ENCODE measurements at regions not wholly inside any gene's neighbourhood (a gene's known extent, or its start where the extent isn't known, plus 50 kb on each side); places are given as distances from the start of the nearest gene placed in this dataset.

DNA sequence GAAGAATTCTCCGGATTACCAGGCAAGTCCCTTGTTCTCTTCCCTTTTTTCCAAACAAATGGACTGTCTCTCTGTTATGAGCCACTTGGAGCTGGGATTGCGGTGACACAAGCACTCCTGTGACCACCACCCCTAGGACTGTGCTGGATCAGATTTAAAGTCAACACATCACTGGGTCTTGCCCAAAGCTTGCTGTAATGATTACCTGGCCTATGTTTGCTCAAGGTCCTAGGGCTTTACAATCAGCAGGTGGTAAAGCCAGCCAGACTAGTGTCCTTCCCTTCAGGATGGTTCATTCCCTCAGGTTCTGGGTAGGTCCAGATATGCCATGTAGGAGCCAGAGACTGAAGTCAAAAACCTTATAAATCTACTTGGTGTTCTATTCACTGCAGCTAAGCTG is 144.7 kb downstream of the COX18 start:
- H3K4me1 ChIP-seq (ENCODE audit: insufficient read depth), result no peaks in the 10 kb centered on the region
- no peak overlapping the region for H3K4me2 ChIP-seq (ENCODE audit: unreplicated experiment)
- H3F3A ChIP-seq (ENCODE audit: insufficient read depth), result no peaks in the 10 kb centered on the region
- no peaks in the 10 kb centered on the region for H3K9me2 ChIP-seq (ENCODE audit: insufficient read depth)
- H3K79me2 ChIP-seq (ENCODE audit: insufficient read depth), result no peaks in the 10 kb centered on the region
- no peak overlapping the region for H3K9ac ChIP-seq
- DNase-seq, result no peak
- no peak overlapping the region for H3K4me3 ChIP-seq
- TF ChIP-seq EZH2phosphoT487 (IDR thresholded peaks at IDR 0.05; ENCODE audit: insufficient read depth, low read depth), result no peak
- no peak for TF ChIP-seq EZH2 (IDR thresholded peaks at IDR 0.05; ENCODE audit: insufficient read depth, poor library complexity, severe bottlenecking)
- H3K27ac ChIP-seq, result no peak overlapping the region
- H4K20me1 ChIP-seq (ENCODE audit: insufficient read depth), result no peaks in the 10 kb centered on the region
- 58% methylated on average over 2 of the region's 2 CpGs for WGBS, 2 experiments (ENCODE audit: low coverage in 1 of 2, low lambda C conversion rate in 2 of 2, missing lambda C conversion rate in 2 of 2)
- H3K27me3 ChIP-seq (replicated peaks; ENCODE audit: insufficient read depth), result no peaks in the 10 kb centered on the region
- H2AFZ ChIP-seq, result no peak overlapping the region
- no peaks in the 10 kb centered on the region for H3K36me3 ChIP-seq (ENCODE audit: low read depth)
- no peaks in the 10 kb centered on the region for H3K9me3 ChIP-seq (ENCODE audit: low read depth)
- in situ Hi-C loops (cut with MboI), result no loop called here

DNA sequence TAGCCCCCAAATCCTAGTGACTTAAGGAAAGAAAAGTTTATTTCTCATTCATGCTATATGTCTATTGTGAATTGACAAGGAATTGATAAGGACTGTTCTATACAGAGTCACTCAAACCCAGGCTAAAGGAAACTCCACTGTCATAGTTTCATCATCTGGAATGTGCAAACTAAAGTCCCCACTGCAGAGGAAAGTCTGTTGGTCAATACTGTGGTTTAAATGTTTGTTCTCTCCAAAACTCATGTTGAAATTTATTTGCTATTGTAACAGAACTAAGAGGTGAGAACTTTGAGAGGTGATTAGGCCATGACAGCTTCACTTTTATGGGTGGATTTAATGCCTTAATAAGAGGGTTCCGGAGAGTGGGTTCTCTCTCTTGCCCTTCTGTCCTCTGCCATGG is 149.6 kb downstream of the COX18 start:
- TF ChIP-seq EZH2phosphoT487 (IDR thresholded peaks at IDR 0.05; ENCODE audit: insufficient read depth, low read depth), result no peak
- no peak for TF ChIP-seq EZH2 (IDR thresholded peaks at IDR 0.05; ENCODE audit: insufficient read depth, poor library complexity, severe bottlenecking)
- no peak overlapping the region for H3K4me2 ChIP-seq (ENCODE audit: unreplicated experiment)
- no peaks in the 10 kb centered on the region for H4K20me1 ChIP-seq (ENCODE audit: insufficient read depth)
- no peak for DNase-seq
- no peak overlapping the region for H3K9ac ChIP-seq
- no peaks in the 10 kb centered on the region for H3K4me1 ChIP-seq (ENCODE audit: insufficient read depth)
- no peak overlapping the region for H3K27ac ChIP-seq
- WGBS, 2 experiments (ENCODE audit: low coverage in 1 of 2, low lambda C conversion rate in 2 of 2, missing lambda C conversion rate in 2 of 2), result 91 to 97% methylated on average over 1 of the region's 1 CpG
- no peak overlapping the region for H2AFZ ChIP-seq
- no peaks in the 10 kb centered on the region for H3K36me3 ChIP-seq (ENCODE audit: low read depth)
- in situ Hi-C loops (cut with MboI), result no loop called here
- H3K79me2 ChIP-seq (ENCODE audit: insufficient read depth), result no peaks in the 10 kb centered on the region
- H3K27me3 ChIP-seq (replicated peaks; ENCODE audit: insufficient read depth), result no peaks in the 10 kb centered on the region
- H3K9me3 ChIP-seq (ENCODE audit: low read depth), result no peaks in the 10 kb centered on the region
- H3K9me2 ChIP-seq (ENCODE audit: insufficient read depth), result no peaks in the 10 kb centered on the region
- no peak overlapping the region for H3K4me3 ChIP-seq
- no peaks in the 10 kb centered on the region for H3F3A ChIP-seq (ENCODE audit: insufficient read depth)

DNA sequence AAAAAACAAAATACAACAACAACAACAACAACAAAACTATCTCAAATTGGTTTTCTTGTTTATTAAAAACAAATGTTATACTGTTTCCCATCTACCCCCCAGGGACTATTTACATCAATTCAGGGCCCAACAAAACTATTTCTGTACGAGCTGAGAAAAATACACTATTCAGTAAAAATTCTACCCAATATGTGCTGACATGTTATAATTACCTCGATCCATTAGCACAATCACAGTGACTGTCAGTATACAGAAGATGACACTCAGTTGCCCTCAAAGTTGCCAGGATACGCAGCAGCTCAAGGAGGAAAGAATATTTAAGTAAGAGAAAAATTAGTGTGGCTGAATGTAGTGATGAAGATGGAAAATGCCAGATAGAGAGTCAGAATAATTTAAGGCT is 150.1 kb downstream of the COX18 start:
- no peak overlapping the region for H3K4me2 ChIP-seq (ENCODE audit: unreplicated experiment)
- H3K9me2 ChIP-seq (ENCODE audit: insufficient read depth), result no peaks in the 10 kb centered on the region
- in situ Hi-C loops (cut with MboI), result no loop called here
- no peak overlapping the region for H2AFZ ChIP-seq
- no peak overlapping the region for H3K4me3 ChIP-seq
- H3K27me3 ChIP-seq (replicated peaks; ENCODE audit: insufficient read depth), result no peaks in the 10 kb centered on the region
- no peaks in the 10 kb centered on the region for H3K4me1 ChIP-seq (ENCODE audit: insufficient read depth)
- H3K9ac ChIP-seq, result no peak overlapping the region
- no peaks in the 10 kb centered on the region for H3F3A ChIP-seq (ENCODE audit: insufficient read depth)
- H4K20me1 ChIP-seq (ENCODE audit: insufficient read depth), result no peaks in the 10 kb centered on the region
- no peak overlapping the region for H3K27ac ChIP-seq
- no peak for DNase-seq
- no peaks in the 10 kb centered on the region for H3K9me3 ChIP-seq (ENCODE audit: low read depth)
- no peaks in the 10 kb centered on the region for H3K79me2 ChIP-seq (ENCODE audit: insufficient read depth)
- no peaks in the 10 kb centered on the region for H3K36me3 ChIP-seq (ENCODE audit: low read depth)
- no peak for TF ChIP-seq EZH2 (IDR thresholded peaks at IDR 0.05; ENCODE audit: insufficient read depth, poor library complexity, severe bottlenecking)
- TF ChIP-seq EZH2phosphoT487 (IDR thresholded peaks at IDR 0.05; ENCODE audit: insufficient read depth, low read depth), result no peak
- WGBS, 2 experiments (ENCODE audit: low coverage in 1 of 2, low lambda C conversion rate in 2 of 2, missing lambda C conversion rate in 2 of 2), result 55 to 63% methylated on average over 3 of the region's 3 CpGs

DNA sequence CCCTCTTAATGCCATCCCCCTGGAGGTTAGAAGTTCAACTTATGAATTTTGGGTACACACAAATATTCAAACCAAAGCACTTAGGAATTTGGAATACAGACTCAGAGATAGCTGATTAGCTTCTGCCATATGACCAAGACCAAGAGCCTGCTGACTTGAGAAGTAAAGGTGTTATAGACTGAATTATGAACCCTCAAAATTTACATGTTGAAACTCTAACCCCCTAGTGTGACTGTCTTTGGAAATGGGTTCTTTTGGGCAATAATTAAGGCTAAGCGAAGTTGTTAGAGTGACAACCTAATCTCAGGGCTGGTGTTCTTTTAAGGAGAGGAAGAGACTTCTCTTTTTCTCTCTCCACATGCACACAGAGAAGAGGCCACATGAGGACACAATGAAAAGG is 151.2 kb downstream of the COX18 start:
- Histone ChIP-seq H3K27ac (no peak overlapping the region), H2AFZ (no peak overlapping the region), H3F3A (ENCODE audit: insufficient read depth) (no peaks in the 10 kb centered on the region), H3K4me1 (ENCODE audit: insufficient read depth) (no peaks in the 10 kb centered on the region), H3K9me3 (ENCODE audit: low read depth) (no peaks in the 10 kb centered on the region), H3K9ac (no peak overlapping the region), H3K9me2 (ENCODE audit: insufficient read depth) (no peaks in the 10 kb centered on the region), H4K20me1 (ENCODE audit: insufficient read depth) (no peaks in the 10 kb centered on the region), H3K4me3 (no peak overlapping the region), H3K27me3 (replicated peaks; ENCODE audit: insufficient read depth) (no peaks in the 10 kb centered on the region), H3K36me3 (ENCODE audit: low read depth) (no peaks in the 10 kb centered on the region), H3K4me2 (ENCODE audit: unreplicated experiment) (no peak overlapping the region), H3K79me2 (ENCODE audit: insufficient read depth) (no peaks in the 10 kb centered on the region)
- 72 to 76% methylated on average over 1 of the region's 1 CpG for WGBS, 2 experiments (ENCODE audit: low coverage in 1 of 2, low lambda C conversion rate in 2 of 2, missing lambda C conversion rate in 2 of 2)
- DNase-seq, result no peak
- TF ChIP-seq EZH2phosphoT487 (IDR thresholded peaks at IDR 0.05; ENCODE audit: insufficient read depth, low read depth) (no peak), EZH2 (IDR thresholded peaks at IDR 0.05; ENCODE audit: insufficient read depth, poor library complexity, severe bottlenecking) (no peak)
- in situ Hi-C loops (cut with MboI), result no loop called here

DNA sequence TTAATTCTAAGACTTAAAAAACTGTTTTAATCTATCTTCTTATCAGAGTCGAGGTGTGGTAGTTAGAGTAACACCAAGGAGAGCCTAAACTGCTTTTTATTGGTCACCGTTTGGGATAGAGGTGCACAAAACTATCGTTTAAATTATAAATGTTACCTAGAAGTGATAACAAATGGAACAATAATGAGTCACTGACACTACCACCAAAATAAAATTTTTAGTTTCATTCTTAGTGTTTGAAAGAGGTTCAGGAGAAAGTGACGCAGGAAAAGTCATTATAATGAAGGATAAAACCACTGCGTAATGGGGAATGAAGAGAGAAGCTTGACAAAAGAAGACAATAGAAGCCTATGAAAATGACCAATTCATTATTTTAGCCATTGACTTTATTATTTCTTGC is 158.2 kb downstream of the COX18 start:
- H3K9me2 ChIP-seq (ENCODE audit: insufficient read depth), result no peaks in the 10 kb centered on the region
- no peaks in the 10 kb centered on the region for H3K79me2 ChIP-seq (ENCODE audit: insufficient read depth)
- H3K9ac ChIP-seq, result no peak overlapping the region
- no peaks in the 10 kb centered on the region for H3K36me3 ChIP-seq (ENCODE audit: low read depth)
- no peak overlapping the region for H3K4me2 ChIP-seq (ENCODE audit: unreplicated experiment)
- no peaks in the 10 kb centered on the region for H4K20me1 ChIP-seq (ENCODE audit: insufficient read depth)
- no peaks in the 10 kb centered on the region for H3K27me3 ChIP-seq (replicated peaks; ENCODE audit: insufficient read depth)
- no peak for DNase-seq
- no peaks in the 10 kb centered on the region for H3K9me3 ChIP-seq (ENCODE audit: low read depth)
- H3F3A ChIP-seq (ENCODE audit: insufficient read depth), result no peaks in the 10 kb centered on the region
- in situ Hi-C loops (cut with MboI), result no loop called here
- 40 to 44% methylated on average over 5 of the region's 5 CpGs for WGBS, 2 experiments (ENCODE audit: low coverage in 1 of 2, low lambda C conversion rate in 2 of 2, missing lambda C conversion rate in 2 of 2)
- no peaks in the 10 kb centered on the region for H3K4me1 ChIP-seq (ENCODE audit: insufficient read depth)
- H3K4me3 ChIP-seq, result no peak overlapping the region
- TF ChIP-seq EZH2phosphoT487 (IDR thresholded peaks at IDR 0.05; ENCODE audit: insufficient read depth, low read depth) (no peak), EZH2 (IDR thresholded peaks at IDR 0.05; ENCODE audit: insufficient read depth, poor library complexity, severe bottlenecking) (no peak)
- no peak overlapping the region for H3K27ac ChIP-seq
- H2AFZ ChIP-seq, result no peak overlapping the region
